GM12878 (cell line): ENCODE measurements at regions not wholly inside any gene's neighbourhood (a gene's known extent, or its start where the extent isn't known, plus 50 kb on each side); places are given as distances from the start of the nearest gene placed in this dataset.

Experiments used
- EZH2 ChIP-seq: IDR thresholded peaks from 2 replicates; pipeline ENCODE4 v1.6.1; 2012; ENCODE audit warnings: low read depth, mild to moderate bottlenecking, control low read depth, inconsistent platforms, low read length, borderline replicate concordance; ENCODE audit not compliant: control insufficient read depth
- KLF5 ChIP-seq: fragments of 450-650 bp; IDR thresholded peaks from 2 replicates; pipeline ENCODE4 v1.6.1; 2014; ENCODE audit warnings: mild to moderate bottlenecking; ENCODE audit not compliant: partially characterized antibody
- NFXL1 ChIP-seq: fragments of 450-650 bp; IDR thresholded peaks from 2 replicates; pipeline ENCODE4 v1.6.1; 2017; ENCODE audit warnings: antibody characterized with exemption, mild to moderate bottlenecking, borderline replicate concordance
- POLR2A ChIP-seq: IDR thresholded peaks from 2 replicates; pipeline ENCODE4 v1.6.1; 2011; ENCODE audit warnings: low read depth, mild to moderate bottlenecking, low read length
- RBBP5 ChIP-seq: fragments of 200-600 bp; sonication (generic); conservative IDR thresholded peaks from 2 replicates; pipeline ENCODE4 v1.6.1; 2016
- YY1 ChIP-seq: IDR thresholded peaks from 2 replicates; pipeline ENCODE4 v1.6.1; 2011; ENCODE audit warnings: low read depth, mild to moderate bottlenecking, low read length
- TF ChIP-seq, protein P1 (sequence below), 3 experiments: IDR thresholded peaks in 2 of 3; conservative IDR thresholded peaks in 1 of 3; 2 replicates each; pipeline ENCODE4 v1.5.1; 2011; ENCODE audit warnings: low read depth in 3 of 3, low read length in 3 of 3, mild to moderate bottlenecking in 3 of 3, control low read depth in 2 of 3, moderate library complexity in 2 of 3, inconsistent platforms in 1 of 3, mixed read lengths in 1 of 3; ENCODE audit not compliant: control insufficient read depth in 2 of 3, insufficient read depth in 1 of 3; ENCODE audit errors: extremely low read depth in 1 of 3
- TF ChIP-seq, protein P2 (sequence below): IDR thresholded peaks from 2 replicates; pipeline ENCODE4 v1.6.1; 2012; ENCODE audit warnings: improper control_type of control experiment, low read depth, low read length; ENCODE audit not compliant: insufficient replicate concordance
- TF ChIP-seq, protein P3 (sequence below): IDR thresholded peaks from 2 replicates; pipeline ENCODE4 v1.6.1; 2012; ENCODE audit warnings: mild to moderate bottlenecking, low read depth, low read length

DNA sequence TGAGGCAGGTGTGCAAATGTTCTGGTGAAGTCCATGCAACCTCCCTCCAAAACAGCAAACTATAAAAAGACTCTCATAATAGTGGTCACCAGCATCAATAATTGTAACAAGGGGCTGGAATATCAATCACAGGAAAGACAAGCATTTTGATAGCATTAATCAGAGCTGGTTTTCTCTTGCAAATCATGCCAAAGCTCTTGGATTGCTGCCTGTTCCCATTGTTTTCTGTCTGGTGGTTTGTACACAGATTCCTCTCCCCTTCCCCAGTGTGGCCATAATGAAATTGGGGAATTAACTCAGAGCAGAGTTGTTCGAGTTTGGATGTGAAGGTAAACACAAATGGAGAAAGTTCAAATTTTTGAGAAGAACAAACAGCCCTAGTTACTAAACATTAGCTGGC, 134.2 kb downstream of the CDCA7 start:
- TF ChIP-seq NFXL1 (no peak), POLR2A (no peak), YY1 (no peak), KLF5 (no peak), RBBP5 (no peak), EZH2 (no peak)
- TF ChIP-seq, protein P1, sequence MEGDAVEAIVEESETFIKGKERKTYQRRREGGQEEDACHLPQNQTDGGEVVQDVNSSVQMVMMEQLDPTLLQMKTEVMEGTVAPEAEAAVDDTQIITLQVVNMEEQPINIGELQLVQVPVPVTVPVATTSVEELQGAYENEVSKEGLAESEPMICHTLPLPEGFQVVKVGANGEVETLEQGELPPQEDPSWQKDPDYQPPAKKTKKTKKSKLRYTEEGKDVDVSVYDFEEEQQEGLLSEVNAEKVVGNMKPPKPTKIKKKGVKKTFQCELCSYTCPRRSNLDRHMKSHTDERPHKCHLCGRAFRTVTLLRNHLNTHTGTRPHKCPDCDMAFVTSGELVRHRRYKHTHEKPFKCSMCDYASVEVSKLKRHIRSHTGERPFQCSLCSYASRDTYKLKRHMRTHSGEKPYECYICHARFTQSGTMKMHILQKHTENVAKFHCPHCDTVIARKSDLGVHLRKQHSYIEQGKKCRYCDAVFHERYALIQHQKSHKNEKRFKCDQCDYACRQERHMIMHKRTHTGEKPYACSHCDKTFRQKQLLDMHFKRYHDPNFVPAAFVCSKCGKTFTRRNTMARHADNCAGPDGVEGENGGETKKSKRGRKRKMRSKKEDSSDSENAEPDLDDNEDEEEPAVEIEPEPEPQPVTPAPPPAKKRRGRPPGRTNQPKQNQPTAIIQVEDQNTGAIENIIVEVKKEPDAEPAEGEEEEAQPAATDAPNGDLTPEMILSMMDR (IDR thresholded peaks at IDR 0.05 in 2 of 3, conservative IDR thresholded peaks at IDR 0.05 in 1 of 3; ENCODE audit: control insufficient read depth in 2 of 3, extremely low read depth in 1 of 3, insufficient read depth in 1 of 3, low read depth in 3 of 3, low read length in 3 of 3), result no peak
- TF ChIP-seq, protein P2, sequence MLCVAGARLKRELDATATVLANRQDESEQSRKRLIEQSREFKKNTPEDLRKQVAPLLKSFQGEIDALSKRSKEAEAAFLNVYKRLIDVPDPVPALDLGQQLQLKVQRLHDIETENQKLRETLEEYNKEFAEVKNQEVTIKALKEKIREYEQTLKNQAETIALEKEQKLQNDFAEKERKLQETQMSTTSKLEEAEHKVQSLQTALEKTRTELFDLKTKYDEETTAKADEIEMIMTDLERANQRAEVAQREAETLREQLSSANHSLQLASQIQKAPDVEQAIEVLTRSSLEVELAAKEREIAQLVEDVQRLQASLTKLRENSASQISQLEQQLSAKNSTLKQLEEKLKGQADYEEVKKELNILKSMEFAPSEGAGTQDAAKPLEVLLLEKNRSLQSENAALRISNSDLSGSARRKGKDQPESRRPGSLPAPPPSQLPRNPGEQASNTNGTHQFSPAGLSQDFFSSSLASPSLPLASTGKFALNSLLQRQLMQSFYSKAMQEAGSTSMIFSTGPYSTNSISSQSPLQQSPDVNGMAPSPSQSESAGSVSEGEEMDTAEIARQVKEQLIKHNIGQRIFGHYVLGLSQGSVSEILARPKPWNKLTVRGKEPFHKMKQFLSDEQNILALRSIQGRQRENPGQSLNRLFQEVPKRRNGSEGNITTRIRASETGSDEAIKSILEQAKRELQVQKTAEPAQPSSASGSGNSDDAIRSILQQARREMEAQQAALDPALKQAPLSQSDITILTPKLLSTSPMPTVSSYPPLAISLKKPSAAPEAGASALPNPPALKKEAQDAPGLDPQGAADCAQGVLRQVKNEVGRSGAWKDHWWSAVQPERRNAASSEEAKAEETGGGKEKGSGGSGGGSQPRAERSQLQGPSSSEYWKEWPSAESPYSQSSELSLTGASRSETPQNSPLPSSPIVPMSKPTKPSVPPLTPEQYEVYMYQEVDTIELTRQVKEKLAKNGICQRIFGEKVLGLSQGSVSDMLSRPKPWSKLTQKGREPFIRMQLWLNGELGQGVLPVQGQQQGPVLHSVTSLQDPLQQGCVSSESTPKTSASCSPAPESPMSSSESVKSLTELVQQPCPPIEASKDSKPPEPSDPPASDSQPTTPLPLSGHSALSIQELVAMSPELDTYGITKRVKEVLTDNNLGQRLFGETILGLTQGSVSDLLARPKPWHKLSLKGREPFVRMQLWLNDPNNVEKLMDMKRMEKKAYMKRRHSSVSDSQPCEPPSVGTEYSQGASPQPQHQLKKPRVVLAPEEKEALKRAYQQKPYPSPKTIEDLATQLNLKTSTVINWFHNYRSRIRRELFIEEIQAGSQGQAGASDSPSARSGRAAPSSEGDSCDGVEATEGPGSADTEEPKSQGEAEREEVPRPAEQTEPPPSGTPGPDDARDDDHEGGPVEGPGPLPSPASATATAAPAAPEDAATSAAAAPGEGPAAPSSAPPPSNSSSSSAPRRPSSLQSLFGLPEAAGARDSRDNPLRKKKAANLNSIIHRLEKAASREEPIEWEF, result no peak
- TF ChIP-seq, protein P3, sequence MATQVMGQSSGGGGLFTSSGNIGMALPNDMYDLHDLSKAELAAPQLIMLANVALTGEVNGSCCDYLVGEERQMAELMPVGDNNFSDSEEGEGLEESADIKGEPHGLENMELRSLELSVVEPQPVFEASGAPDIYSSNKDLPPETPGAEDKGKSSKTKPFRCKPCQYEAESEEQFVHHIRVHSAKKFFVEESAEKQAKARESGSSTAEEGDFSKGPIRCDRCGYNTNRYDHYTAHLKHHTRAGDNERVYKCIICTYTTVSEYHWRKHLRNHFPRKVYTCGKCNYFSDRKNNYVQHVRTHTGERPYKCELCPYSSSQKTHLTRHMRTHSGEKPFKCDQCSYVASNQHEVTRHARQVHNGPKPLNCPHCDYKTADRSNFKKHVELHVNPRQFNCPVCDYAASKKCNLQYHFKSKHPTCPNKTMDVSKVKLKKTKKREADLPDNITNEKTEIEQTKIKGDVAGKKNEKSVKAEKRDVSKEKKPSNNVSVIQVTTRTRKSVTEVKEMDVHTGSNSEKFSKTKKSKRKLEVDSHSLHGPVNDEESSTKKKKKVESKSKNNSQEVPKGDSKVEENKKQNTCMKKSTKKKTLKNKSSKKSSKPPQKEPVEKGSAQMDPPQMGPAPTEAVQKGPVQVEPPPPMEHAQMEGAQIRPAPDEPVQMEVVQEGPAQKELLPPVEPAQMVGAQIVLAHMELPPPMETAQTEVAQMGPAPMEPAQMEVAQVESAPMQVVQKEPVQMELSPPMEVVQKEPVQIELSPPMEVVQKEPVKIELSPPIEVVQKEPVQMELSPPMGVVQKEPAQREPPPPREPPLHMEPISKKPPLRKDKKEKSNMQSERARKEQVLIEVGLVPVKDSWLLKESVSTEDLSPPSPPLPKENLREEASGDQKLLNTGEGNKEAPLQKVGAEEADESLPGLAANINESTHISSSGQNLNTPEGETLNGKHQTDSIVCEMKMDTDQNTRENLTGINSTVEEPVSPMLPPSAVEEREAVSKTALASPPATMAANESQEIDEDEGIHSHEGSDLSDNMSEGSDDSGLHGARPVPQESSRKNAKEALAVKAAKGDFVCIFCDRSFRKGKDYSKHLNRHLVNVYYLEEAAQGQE, result no peak
